CD4-positive, alpha-beta T cell treated with Interleukin-15 for 1 hour (primary cell): ENCODE measurements at regions not wholly inside any gene's neighbourhood (a gene's known extent, or its start where the extent isn't known, plus 50 kb on each side); places are given as distances from the start of the nearest gene placed in this dataset.

ENCODE experiments used
- DNase-seq: peaks from one replicate; pipeline ENCODE4 v3.0.0-alpha.2; 2020

GRCh38 chr22:27329131-27329850, 472.3 kb downstream of the MN1 start:
- DNase-seq: no peak

GRCh38 chr22:27329966-27330645, 471.4 kb downstream of the MN1 start:
- no peak for DNase-seq

- no peak for DNase-seq
These were observed 469.9 kb downstream of the MN1 start for GRCh38 chr22:27331526-27332281.

- DNase-seq: no peak
These were observed 466.4 kb downstream of the MN1 start for GRCh38 chr22:27335102-27335660.

GRCh38 chr22:27336151-27337090, 465.1 kb downstream of the MN1 start:
- no peak for DNase-seq

- no peak for DNase-seq
These were observed 463.9 kb downstream of the MN1 start for GRCh38 chr22:27337676-27338075.

- no peak for DNase-seq
These were observed 461.5 kb downstream of the MN1 start for GRCh38 chr22:27340047-27340446.

- DNase-seq: no peak
These were observed 457.0 kb downstream of the MN1 start for GRCh38 chr22:27344546-27344945.

- no peak for DNase-seq
These were observed 455.9 kb downstream of the MN1 start for GRCh38 chr22:27345691-27346090.

- no peak for DNase-seq
These were observed 453.6 kb downstream of the MN1 start for GRCh38 chr22:27347951-27348350.

GRCh38 chr22:27348634-27349033, 452.9 kb downstream of the MN1 start:
- DNase-seq: no peak

GRCh38 chr22:27349456-27349855, 452.1 kb downstream of the MN1 start:
- no peak for DNase-seq

- no peak for DNase-seq
These were observed 451.2 kb downstream of the MN1 start for GRCh38 chr22:27350306-27350705.

GRCh38 chr22:27352426-27352825, 449.1 kb downstream of the MN1 start:
- DNase-seq: no peak

- DNase-seq: no peak
These were observed 443.3 kb downstream of the MN1 start for GRCh38 chr22:27358096-27358870.

- DNase-seq: no peak
These were observed 431.3 kb downstream of the MN1 start for GRCh38 chr22:27370269-27370668.

- DNase-seq: no peak
These were observed 430.6 kb downstream of the MN1 start for GRCh38 chr22:27370987-27371386.

GRCh38 chr22:27372364-27372763, 429.2 kb downstream of the MN1 start:
- DNase-seq: no peak

GRCh38 chr22:27372969-27373670, 428.4 kb downstream of the MN1 start:
- DNase-seq: no peak

GRCh38 chr22:27377501-27378295, 423.9 kb downstream of the MN1 start:
- DNase-seq: no peak
